C4-2B (cell line): ENCODE measurements at regions not wholly inside any gene's neighbourhood (a gene's known extent, or its start where the extent isn't known, plus 50 kb on each side); places are given as distances from the start of the nearest gene placed in this dataset.

Experiments used
- H3K27ac ChIP-seq: fragments of 450-650 bp; 2 replicates; pipeline ENCODE4 v1.5.1; 2017
- CTCF ChIP-seq: fragments of 450-650 bp; conservative IDR thresholded peaks from 2 replicates; pipeline ENCODE4 v1.5.1; 2017; ENCODE audit warnings: mild to moderate bottlenecking
- ZFX ChIP-seq: fragments of 450-650 bp; IDR thresholded peaks from 2 replicates; pipeline ENCODE4 v1.6.1; 2017

- no peak overlapping the region for H3K27ac ChIP-seq
- no peak for TF ChIP-seq ZFX
- no peak for TF ChIP-seq CTCF
Measured at GRCh38 chr3:117987256-117987655, 1047.4 kb downstream of the IGSF11 start.

- H3K27ac ChIP-seq = no peak overlapping the region
- no peak for TF ChIP-seq CTCF
- no peak for TF ChIP-seq ZFX
Measured at GRCh38 chr3:117989982-117990381, 1044.7 kb downstream of the IGSF11 start.

- no peak overlapping the region for H3K27ac ChIP-seq
- TF ChIP-seq ZFX (no peak), CTCF (no peak)
Measured at GRCh38 chr3:117990627-117991026, 1044.0 kb downstream of the IGSF11 start.

GRCh38 chr3:117995842-117996437, 1038.7 kb downstream of the IGSF11 start:
- TF ChIP-seq ZFX (no peak), CTCF (no peak)
- no peak overlapping the region for H3K27ac ChIP-seq

- no peak for TF ChIP-seq ZFX
- peak; percentile 93 for TF ChIP-seq CTCF
- no peak overlapping the region for H3K27ac ChIP-seq
Measured at GRCh38 chr3:117997201-117998049, 1037.2 kb downstream of the IGSF11 start.

GRCh38 chr3:117998071-117998470, 1036.6 kb downstream of the IGSF11 start:
- no peak overlapping the region for H3K27ac ChIP-seq
- TF ChIP-seq CTCF = no peak
- no peak for TF ChIP-seq ZFX

- no peak for TF ChIP-seq ZFX
- TF ChIP-seq CTCF = no peak
- no peak overlapping the region for H3K27ac ChIP-seq
Measured at GRCh38 chr3:118000219-118000618, 1034.4 kb downstream of the IGSF11 start.
